Ascending aorta (tissue), 2 donors: ENCODE measurements at regions not wholly inside any gene's neighbourhood (a gene's known extent, or its start where the extent isn't known, plus 50 kb on each side); places are given as distances from the start of the nearest gene placed in this dataset.
"Not testable (repeated sequence)": the region's sequence is repeated elsewhere in the genome, so short reads cannot be mapped to it uniquely, and the experiment has no call there.

ENCODE experiments used
- DNase-seq, 2 donors: peaks; one replicate each; pipeline ENCODE4 v3.0.0-alpha.2; 2019; ENCODE audit warnings: low spot score in 2 of 2
- H3K27ac ChIP-seq, 2 donors: fragments of 200-600 bp; sonication (generic); one replicate each; pipeline ENCODE4 v1.5.1; 2016 to 2017; ENCODE audit warnings: mild to moderate bottlenecking in 1 of 2
- H3K27me3 ChIP-seq: fragments of 200-600 bp; sonication (generic); one replicate; pipeline ENCODE4 v1.5.1; 2017
- H3K36me3 ChIP-seq, 2 donors: fragments of 200-600 bp; sonication (generic); one replicate each; pipeline ENCODE4 v1.5.1; 2016
- H3K4me1 ChIP-seq, 2 donors: fragments of 200-600 bp; sonication (generic); one replicate each; pipeline ENCODE4 v1.5.1; 2016 to 2017; ENCODE audit warnings: mild to moderate bottlenecking in 1 of 2
- H3K4me3 ChIP-seq, 2 donors: fragments of 200-600 bp; sonication (generic); one replicate each; pipeline ENCODE4 v1.5.1; 2016 to 2017; ENCODE audit warnings: mild to moderate bottlenecking in 1 of 2
- H3K9me3 ChIP-seq, 2 donors: fragments of 200-600 bp; sonication (generic); one replicate each; pipeline ENCODE4 v1.5.1; 2016
- CTCF ChIP-seq, 3 experiments: fragments of 200-600 bp in 2 of 3; fragments of 450-650 bp in 1 of 3; sonication (generic) in 2 of 3; IDR thresholded peaks; one replicate each; pipeline ENCODE4 v1.5.1; 2016 to 2019; ENCODE audit warnings: antibody characterized with exemption in 3 of 3, mild to moderate bottlenecking in 1 of 3, moderate library complexity in 1 of 3
- intact Hi-C: fragments of 100-400 bp; cut with DNase I; formaldehyde crosslinking; loops from one replicate; pipeline ENCODE4 v1.15.1; 2023

DNA sequence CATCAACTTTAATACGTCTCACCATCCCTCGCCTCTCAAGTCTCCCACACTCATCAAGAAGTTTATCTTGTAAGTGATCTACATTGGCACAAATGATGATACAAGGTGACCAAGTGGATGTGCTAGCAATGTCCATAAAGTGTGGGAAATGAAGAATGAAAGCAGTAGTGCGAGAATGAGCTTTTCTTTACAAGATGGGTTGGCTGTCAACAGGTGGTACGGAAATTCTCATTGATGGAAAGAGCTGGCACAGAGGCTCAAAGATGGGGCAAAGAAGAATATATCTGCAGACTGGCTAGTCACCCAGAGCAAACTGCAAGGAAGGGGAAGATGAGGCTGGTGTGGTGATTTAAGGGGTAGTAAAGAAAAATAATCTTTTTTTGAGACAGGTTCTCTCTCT, 640.8 kb downstream of the MAT2B start:
- no peaks in the 10 kb centered on the region for H3K36me3 ChIP-seq
- intact Hi-C loops: no loop called here
- no peaks in the 10 kb centered on the region for H3K9me3 ChIP-seq
- no peak overlapping the region for H3K27ac ChIP-seq
- no peak overlapping the region for H3K4me3 ChIP-seq
- no peaks in the 10 kb centered on the region for H3K4me1 ChIP-seq
- DNase-seq: no peak
- no peak for TF ChIP-seq CTCF (IDR thresholded peaks at IDR 0.05)
- no peaks in the 10 kb centered on the region for H3K27me3 ChIP-seq

DNA sequence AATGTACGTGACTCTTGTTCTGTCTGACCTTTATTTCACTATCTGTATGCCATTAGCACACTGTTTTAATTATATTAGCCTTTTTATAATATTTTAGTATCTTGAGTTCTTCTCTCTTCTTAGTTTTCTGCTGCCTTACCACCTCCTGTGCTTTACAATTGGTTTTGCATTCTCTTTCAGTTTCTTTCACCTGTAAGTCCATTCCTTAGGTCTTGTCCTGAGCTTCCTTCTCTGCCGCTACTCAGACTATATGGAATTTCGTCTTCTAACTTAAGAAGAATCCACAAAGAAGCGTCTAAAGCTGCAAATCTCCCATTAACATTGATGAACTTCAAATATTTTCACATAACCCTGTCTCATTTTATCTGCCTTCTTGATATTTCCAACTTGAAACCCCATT, 642.9 kb downstream of the MAT2B start:
- Histone ChIP-seq H3K9me3 (no peaks in the 10 kb centered on the region), H3K27me3 (no peaks in the 10 kb centered on the region), H3K27ac (no peak overlapping the region), H3K4me1 (no peaks in the 10 kb centered on the region), H3K4me3 (no peak overlapping the region), H3K36me3 (no peaks in the 10 kb centered on the region)
- TF ChIP-seq CTCF (IDR thresholded peaks at IDR 0.05): no peak
- intact Hi-C loops: no loop called here
- no peak for DNase-seq

DNA sequence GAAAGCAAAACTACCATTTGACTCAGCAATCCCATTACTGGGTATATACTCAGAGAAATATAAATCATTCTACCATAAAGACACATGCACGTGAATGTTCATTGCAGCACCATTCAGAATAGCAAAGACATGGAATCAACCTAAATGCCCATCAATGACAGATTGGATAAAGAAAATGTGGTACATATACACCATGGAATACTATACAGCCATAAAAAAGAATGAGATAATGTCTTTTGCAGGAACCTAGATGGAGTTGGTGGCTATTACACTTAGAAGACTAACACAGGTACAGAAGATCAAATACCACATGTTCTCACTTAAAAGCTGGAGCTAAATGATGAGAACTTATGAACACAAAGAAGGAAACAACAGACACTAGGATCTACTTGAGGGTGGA, 647.1 kb downstream of the MAT2B start:
- H3K4me3 ChIP-seq, intact Hi-C loops, H3K9me3 ChIP-seq, H3K27me3 ChIP-seq, H3K36me3 ChIP-seq, H3K27ac ChIP-seq, DNase-seq, H3K4me1 ChIP-seq: not testable (repeated sequence)

DNA sequence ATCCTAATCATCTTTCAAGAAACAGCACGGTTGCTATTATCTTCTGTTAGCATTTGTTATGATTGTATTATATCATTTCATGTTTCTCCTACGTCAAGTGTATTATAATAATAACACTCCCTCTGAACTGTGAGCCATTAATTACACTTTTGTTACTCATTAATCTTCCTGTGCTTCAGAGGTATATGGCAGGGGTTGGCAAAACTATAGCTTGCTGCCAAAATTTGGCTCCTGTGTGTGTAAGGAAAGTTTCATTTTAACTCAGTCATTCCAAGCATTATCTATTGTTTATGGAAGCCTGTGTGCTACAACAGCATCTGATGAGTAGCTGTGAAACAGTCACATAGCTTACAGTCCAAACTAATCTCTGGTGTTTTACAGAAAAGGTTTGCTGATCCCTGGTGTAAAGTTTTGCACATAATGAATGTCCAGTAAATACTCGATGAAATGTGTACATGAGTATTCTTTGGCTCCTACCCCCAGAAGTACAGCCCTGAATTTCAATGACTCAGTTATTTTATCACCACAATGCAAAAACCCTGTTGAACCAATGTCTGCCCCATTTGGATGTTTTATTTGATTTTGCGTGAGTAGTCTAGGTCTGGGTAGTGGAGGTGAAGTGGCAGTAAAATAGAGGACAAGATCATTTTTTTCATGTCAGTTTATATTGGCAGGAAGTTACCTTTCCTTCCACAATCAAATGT, 648.2 kb downstream of the MAT2B start:
- Histone ChIP-seq H3K27ac (no peak overlapping the region), H3K36me3 (no peaks in the 10 kb centered on the region), H3K4me1 (no peaks in the 10 kb centered on the region), H3K27me3 (no peaks in the 10 kb centered on the region), H3K9me3 (no peaks in the 10 kb centered on the region), H3K4me3 (no peak overlapping the region)
- no peak for DNase-seq
- no peak for TF ChIP-seq CTCF (IDR thresholded peaks at IDR 0.05)
- intact Hi-C loops: no loop called here

- no peak for TF ChIP-seq CTCF (IDR thresholded peaks at IDR 0.05)
- Histone ChIP-seq H3K36me3 (no peaks in the 10 kb centered on the region), H3K27ac (no peak overlapping the region), H3K4me3 (no peak overlapping the region), H3K9me3 (no peaks in the 10 kb centered on the region), H3K4me1 (no peaks in the 10 kb centered on the region), H3K27me3 (no peaks in the 10 kb centered on the region)
- intact Hi-C loops: no loop called here
- no peak for DNase-seq
Measured at GRCh38 chr5:164170814-164171213, 665.4 kb downstream of the MAT2B start.

DNA sequence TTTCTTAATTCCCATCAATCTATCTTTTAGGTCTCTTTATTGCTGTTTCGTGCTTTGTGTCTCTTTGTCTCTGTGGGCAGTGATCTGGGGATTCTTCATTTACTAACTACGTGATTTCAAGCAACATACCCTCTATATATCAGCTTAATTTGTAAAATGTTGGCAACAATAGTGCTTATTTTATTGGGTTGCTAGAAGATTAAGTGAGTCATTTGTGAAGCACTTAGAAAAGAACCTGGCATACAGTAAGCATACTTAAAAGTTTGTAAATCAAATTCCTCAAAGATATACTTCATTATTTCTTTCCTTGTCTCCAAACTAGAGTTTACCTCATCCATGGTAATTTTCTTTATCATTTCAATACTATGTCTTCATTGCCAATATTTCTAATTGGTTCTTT, 669.7 kb downstream of the MAT2B start:
- Histone ChIP-seq H3K4me3 (no peak overlapping the region), H3K9me3 (no peaks in the 10 kb centered on the region), H3K27ac (no peak overlapping the region), H3K4me1 (no peaks in the 10 kb centered on the region), H3K27me3 (no peaks in the 10 kb centered on the region), H3K36me3 (no peaks in the 10 kb centered on the region)
- intact Hi-C loops: no loop called here
- TF ChIP-seq CTCF (IDR thresholded peaks at IDR 0.05): no peak
- DNase-seq: no peak
